IMR-90 (cell line): ENCODE measurements at regions not wholly inside any gene's neighbourhood (a gene's known extent, or its start where the extent isn't known, plus 50 kb on each side); places are given as distances from the start of the nearest gene placed in this dataset.

ENCODE experiments used
- ATAC-seq: fragments of 200-7000 bp; cut with Tn5 transposase; 2 replicates; pipeline ENCODE4 v1.9.1; 2020; ENCODE audit warnings: low read depth, mild to moderate bottlenecking, moderate library complexity
- BruUV-seq: library from RNA; stranded (reverse); fragments of 400-500 nt; replicated peaks from 2 replicates; lab custom pipeline; 2021; lab: Mats Ljungman, UMichigan
- CTCF ChIA-PET: fragments of 300-600 bp; formaldehyde crosslinking; extraction: SDS; loops from one replicate; lab custom pipeline; 2021; ENCODE audit warnings: antibody characterized with exemption; lab: Yijun Ruan, JAX
- POLR2A ChIA-PET: fragments of 300-600 bp; sonication (Branson Sonifier 250); formaldehyde crosslinking; loops from one replicate; lab custom pipeline; 2022; ENCODE audit warnings: antibody characterized with exemption; ENCODE audit not compliant: unreplicated experiment; lab: Charles Lee
- DNase-seq: peaks from one replicate; pipeline ENCODE4 v3.0.0; 2013
- H2AFZ ChIP-seq: replicated peaks from 2 replicates; pipeline ENCODE3; 2013; ENCODE audit warnings: low read length, mild to moderate bottlenecking; ENCODE audit not compliant: poor library complexity
- H2AK5ac ChIP-seq: 2 replicates; pipeline ENCODE4 v1.6.1; 2013; ENCODE audit warnings: low read depth, low read length, inconsistent platforms
- H2AK9ac ChIP-seq: replicated peaks from 2 replicates; pipeline ENCODE3; 2013; ENCODE audit warnings: mild to moderate bottlenecking, low read depth, low read length, moderate library complexity; ENCODE audit not compliant: poor library complexity
- H2BK120ac ChIP-seq: 2 replicates; pipeline ENCODE4 v1.6.1; 2013; ENCODE audit warnings: low read depth, low read length, inconsistent platforms
- H2BK15ac ChIP-seq: 3 replicates; pipeline ENCODE4 v1.6.1; 2013; ENCODE audit warnings: low read depth, low read length, inconsistent platforms
- H2BK20ac ChIP-seq: 2 replicates; pipeline ENCODE4 v1.6.1; 2013; ENCODE audit warnings: low read depth, mild to moderate bottlenecking, inconsistent platforms, low read length, moderate library complexity
- H2BK5ac ChIP-seq: 2 replicates; pipeline ENCODE4 v1.6.1; 2013; ENCODE audit warnings: mild to moderate bottlenecking, low read depth, low read length, inconsistent platforms; ENCODE audit not compliant: poor library complexity, severe bottlenecking
- H3K14ac ChIP-seq: replicated peaks from 2 replicates; pipeline ENCODE4 v1.6.1; 2013; ENCODE audit warnings: low read depth, low read length, inconsistent platforms
- H3K18ac ChIP-seq: 2 replicates; pipeline ENCODE4 v1.6.1; 2013; ENCODE audit warnings: low read depth, low read length, control low read depth
- H3K23ac ChIP-seq: 2 replicates; pipeline ENCODE4 v1.6.1; 2013; ENCODE audit warnings: low read depth, low read length, inconsistent platforms
- H3K27ac ChIP-seq: 2 replicates; pipeline ENCODE4 v1.5.1; 2013; ENCODE audit warnings: mild to moderate bottlenecking, control low read depth, low read length; ENCODE audit not compliant: insufficient read depth
- H3K27me3 ChIP-seq: 2 replicates; pipeline ENCODE4 v1.6.1; 2013; ENCODE audit warnings: low read length; ENCODE audit not compliant: control insufficient read depth, insufficient read depth
- H3K36me3 ChIP-seq: 2 replicates; pipeline ENCODE4 v1.6.1; 2013; ENCODE audit warnings: low read length, mixed read lengths; ENCODE audit not compliant: control insufficient read depth, insufficient read depth
- H3K4ac ChIP-seq: 2 replicates; pipeline ENCODE4 v1.6.1; 2013; ENCODE audit warnings: low read depth, low read length, inconsistent platforms
- H3K4me1 ChIP-seq: 2 replicates; pipeline ENCODE4 v1.6.1; 2013; ENCODE audit warnings: low read length, mixed read lengths; ENCODE audit not compliant: control insufficient read depth, insufficient read depth
- H3K4me2 ChIP-seq: 2 replicates; pipeline ENCODE4 v1.6.1; 2013; ENCODE audit warnings: low read depth, mild to moderate bottlenecking, control low read depth, low read length, moderate library complexity
- H3K4me3 ChIP-seq: 2 replicates; pipeline ENCODE4 v1.5.1; 2013; ENCODE audit warnings: low read depth, mild to moderate bottlenecking, control low read depth, low read length, moderate library complexity; ENCODE audit not compliant: insufficient read depth
- H3K56ac ChIP-seq: 2 replicates; pipeline ENCODE4 v1.6.1; 2013; ENCODE audit warnings: low read length, inconsistent platforms; ENCODE audit not compliant: insufficient read depth; ENCODE audit errors: extremely low read depth
- H3K79me1 ChIP-seq, 2 experiments: 2 replicates each; pipeline ENCODE4 v1.6.1; 2013; ENCODE audit warnings: low read length in 2 of 2, inconsistent platforms in 1 of 2, low read depth in 1 of 2
- H3K9ac ChIP-seq: 2 replicates; pipeline ENCODE4 v1.6.1; 2013; ENCODE audit warnings: low read depth, low read length, control low read depth
- H3K9me1 ChIP-seq: 2 replicates; pipeline ENCODE4 v1.6.1; 2013; ENCODE audit warnings: low read length, inconsistent platforms; ENCODE audit not compliant: insufficient read depth
- H3K9me3 ChIP-seq: 2 replicates; pipeline ENCODE4 v1.6.1; 2013; ENCODE audit warnings: low read length; ENCODE audit not compliant: control insufficient read depth, insufficient read depth
- H4K20me1 ChIP-seq: 2 replicates; pipeline ENCODE4 v1.6.1; 2013; ENCODE audit warnings: low read length, inconsistent platforms; ENCODE audit not compliant: insufficient read depth
- H4K5ac ChIP-seq: 2 replicates; pipeline ENCODE4 v1.6.1; 2013; ENCODE audit warnings: mild to moderate bottlenecking, low read depth, low read length, control low read depth
- H4K8ac ChIP-seq, 2 experiments: 2 replicates each; pipeline ENCODE4 v1.6.1; 2013; ENCODE audit warnings: low read depth in 2 of 2, low read length in 2 of 2, control low read depth in 1 of 2, inconsistent platforms in 1 of 2
- H4K91ac ChIP-seq: 2 replicates; pipeline ENCODE4 v1.6.1; 2013; ENCODE audit warnings: low read depth, low read length, inconsistent platforms; ENCODE audit not compliant: insufficient read depth
- CEBPB ChIP-seq: IDR thresholded peaks from 2 replicates; pipeline ENCODE4 v1.6.1; 2012; ENCODE audit warnings: low read depth, low read length, improper control_type of control experiment
- MAFK ChIP-seq: IDR thresholded peaks from 2 replicates; pipeline ENCODE4 v1.6.1; 2012; ENCODE audit warnings: low read depth, low read length, improper control_type of control experiment
- POLR2A ChIP-seq: IDR thresholded peaks from 2 replicates; pipeline ENCODE4 v1.6.1; 2012; ENCODE audit warnings: mild to moderate bottlenecking, low read depth, low read length
- RCOR1 ChIP-seq: IDR thresholded peaks from 2 replicates; pipeline ENCODE4 v1.6.1; 2012; ENCODE audit warnings: mild to moderate bottlenecking, low read length, improper control_type of control experiment; ENCODE audit not compliant: insufficient replicate concordance
- RFX5 ChIP-seq: IDR thresholded peaks from 2 replicates; pipeline ENCODE4 v1.8.0; 2012; ENCODE audit warnings: low read depth, mild to moderate bottlenecking, low read length, moderate library complexity
- SMC3 ChIP-seq: fragments of 150-350 bp; IDR thresholded peaks from 2 replicates; pipeline ENCODE4 v1.6.1; 2016; ENCODE audit warnings: low read depth, mild to moderate bottlenecking, antibody characterized with exemption, low read length, moderate library complexity
- USF2 ChIP-seq: fragments of 150-350 bp; IDR thresholded peaks from 2 replicates; pipeline ENCODE4 v1.6.1; 2017; ENCODE audit warnings: mild to moderate bottlenecking, antibody characterized with exemption, low read length, low read depth
- WGBS, 2 experiments: methylation state at CpG; one replicate each; pipeline versions ENCODE4 v1.1.5 to v1.1.7; 2013; ENCODE audit warnings: missing lambda C conversion rate in 2 of 2; ENCODE audit not compliant: insufficient read length in 1 of 2; ENCODE audit errors: extremely low coverage in 2 of 2; 5-methylcytosine and 5-hydroxymethylcytosine counted together
- dilution Hi-C: fragments of 300-500 bp; cut with HindIII; formaldehyde crosslinking; loops from one replicate; pipeline ENCODE4 v1.14.3; 2018; ENCODE audit warnings: low sequenced_read_pairs; ENCODE audit not compliant: unreplicated experiment
- in situ Hi-C: fragments of 300-500 bp; cut with MboI; formaldehyde crosslinking; loops from 3 replicates; pipeline ENCODE4 v1.14.3; 2019; ENCODE audit warnings: low sequenced_read_pairs, inconsistent platforms, mixed read lengths
- intact Hi-C: fragments of 100-400 bp; cut with micrococcal nuclease; formaldehyde crosslinking; loops from 2 replicates; pipeline ENCODE4 v1.10.0; 2022
- TF ChIP-seq, protein P1 (sequence below): fragments of 150-350 bp; IDR thresholded peaks from 2 replicates; pipeline ENCODE4 v1.6.1; 2016; ENCODE audit warnings: low read depth, mild to moderate bottlenecking, low read length, moderate library complexity, borderline replicate concordance
- TF ChIP-seq, protein P2 (sequence below): conservative IDR thresholded peaks from 2 replicates; pipeline ENCODE4 v1.5.1; 2012; ENCODE audit warnings: mild to moderate bottlenecking, low read depth, low read length, improper control_type of control experiment

DNA sequence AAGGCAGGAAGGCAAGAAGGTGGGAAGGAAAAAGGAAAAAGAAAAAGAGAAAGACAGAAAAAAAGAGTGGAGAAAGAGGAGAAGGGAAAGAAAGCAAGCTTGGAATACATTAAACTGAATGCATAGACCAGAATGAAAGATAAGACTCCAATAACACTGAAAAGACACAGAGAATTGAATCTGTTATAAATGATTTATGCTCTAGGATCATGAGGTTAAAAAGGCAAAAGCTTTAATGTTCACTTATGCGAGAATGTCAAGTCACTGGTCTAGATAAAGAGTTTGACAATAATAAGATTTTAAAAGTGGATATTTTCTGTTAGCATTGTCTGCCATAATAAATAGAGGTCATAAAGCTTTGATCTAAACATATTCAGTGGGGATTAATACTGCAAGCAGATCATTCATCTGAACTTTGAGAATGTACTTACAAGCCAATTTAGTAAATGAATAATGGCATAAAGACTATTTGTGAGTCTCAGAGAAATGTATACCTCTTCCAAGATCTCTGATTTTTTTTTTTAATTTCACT, 1069.2 kb upstream of the SLC39A10 start:
- POLR2A ChIA-PET = no interaction called here
- H3K27me3 ChIP-seq = no peaks in the 10 kb centered on the region
- no peak overlapping the region for H2BK15ac ChIP-seq

More for the DNA sequence above, 1069.2 kb upstream of the SLC39A10 start:
- no peak overlapping the region for H3K4ac ChIP-seq
- peaks cover 3% of the 10 kb centered on the region; the same call in 1 of the 2 replicates for H3K9me3 ChIP-seq
- no peak overlapping the region for H3K4me3 ChIP-seq
- no peak overlapping the region for H3K18ac ChIP-seq
- H2AK5ac ChIP-seq = no peak overlapping the region
- no peak overlapping the region for H2BK20ac ChIP-seq
- no TSS peak for BruUV-seq
- ATAC-seq (no peak), DNase-seq (no peak)
- H3K9me1 ChIP-seq = no peaks in the 10 kb centered on the region
- no peak overlapping the region for H2AFZ ChIP-seq
- H2BK5ac ChIP-seq = no peak overlapping the region
- in situ Hi-C loops = no loop called here
- H3K79me1 ChIP-seq = no peaks in the 10 kb centered on the region
- H3K4me2 ChIP-seq = no peak overlapping the region
- H3K9ac ChIP-seq = no peak overlapping the region
- H4K5ac ChIP-seq = no peak overlapping the region
- CTCF ChIA-PET = no interaction called here
- no peak overlapping the region for H3K56ac ChIP-seq
- H4K8ac ChIP-seq = no peak overlapping the region
- no peak for TF ChIP-seq SMC3
- TF ChIP-seq RCOR1 = no peak
- TF ChIP-seq USF2 = no peak
- TF ChIP-seq RFX5 = no peak
- TF ChIP-seq CEBPB = no peak
- no peak for TF ChIP-seq POLR2A
- TF ChIP-seq, protein P1, sequence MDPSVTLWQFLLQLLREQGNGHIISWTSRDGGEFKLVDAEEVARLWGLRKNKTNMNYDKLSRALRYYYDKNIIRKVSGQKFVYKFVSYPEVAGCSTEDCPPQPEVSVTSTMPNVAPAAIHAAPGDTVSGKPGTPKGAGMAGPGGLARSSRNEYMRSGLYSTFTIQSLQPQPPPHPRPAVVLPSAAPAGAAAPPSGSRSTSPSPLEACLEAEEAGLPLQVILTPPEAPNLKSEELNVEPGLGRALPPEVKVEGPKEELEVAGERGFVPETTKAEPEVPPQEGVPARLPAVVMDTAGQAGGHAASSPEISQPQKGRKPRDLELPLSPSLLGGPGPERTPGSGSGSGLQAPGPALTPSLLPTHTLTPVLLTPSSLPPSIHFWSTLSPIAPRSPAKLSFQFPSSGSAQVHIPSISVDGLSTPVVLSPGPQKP = no peak
- no peak for TF ChIP-seq MAFK
- TF ChIP-seq, protein P2, sequence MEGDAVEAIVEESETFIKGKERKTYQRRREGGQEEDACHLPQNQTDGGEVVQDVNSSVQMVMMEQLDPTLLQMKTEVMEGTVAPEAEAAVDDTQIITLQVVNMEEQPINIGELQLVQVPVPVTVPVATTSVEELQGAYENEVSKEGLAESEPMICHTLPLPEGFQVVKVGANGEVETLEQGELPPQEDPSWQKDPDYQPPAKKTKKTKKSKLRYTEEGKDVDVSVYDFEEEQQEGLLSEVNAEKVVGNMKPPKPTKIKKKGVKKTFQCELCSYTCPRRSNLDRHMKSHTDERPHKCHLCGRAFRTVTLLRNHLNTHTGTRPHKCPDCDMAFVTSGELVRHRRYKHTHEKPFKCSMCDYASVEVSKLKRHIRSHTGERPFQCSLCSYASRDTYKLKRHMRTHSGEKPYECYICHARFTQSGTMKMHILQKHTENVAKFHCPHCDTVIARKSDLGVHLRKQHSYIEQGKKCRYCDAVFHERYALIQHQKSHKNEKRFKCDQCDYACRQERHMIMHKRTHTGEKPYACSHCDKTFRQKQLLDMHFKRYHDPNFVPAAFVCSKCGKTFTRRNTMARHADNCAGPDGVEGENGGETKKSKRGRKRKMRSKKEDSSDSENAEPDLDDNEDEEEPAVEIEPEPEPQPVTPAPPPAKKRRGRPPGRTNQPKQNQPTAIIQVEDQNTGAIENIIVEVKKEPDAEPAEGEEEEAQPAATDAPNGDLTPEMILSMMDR = no peak
- no peak overlapping the region for H3K23ac ChIP-seq
- H2AK9ac ChIP-seq = no peak overlapping the region
- no peak overlapping the region for H3K14ac ChIP-seq
- dilution Hi-C loops = no loop called here
- no peak overlapping the region for H2BK120ac ChIP-seq
- whole genome bisulfite sequencing, 2 experiments = no CpG with 5 or more reads among the region's 1 CpG
- H3K4me1 ChIP-seq = no peaks in the 10 kb centered on the region
- intact Hi-C loops = no loop called here
- no peaks in the 10 kb centered on the region for H3K36me3 ChIP-seq
- H4K91ac ChIP-seq = no peak overlapping the region
- H4K20me1 ChIP-seq = no peaks in the 10 kb centered on the region
- no peak overlapping the region for H3K27ac ChIP-seq
